Mesenchymal stem cell (in vitro differentiated cells and primary cell): ENCODE measurements at regions not wholly inside any gene's neighbourhood (a gene's known extent, or its start where the extent isn't known, plus 50 kb on each side); places are given as distances from the start of the nearest gene placed in this dataset.

ENCODE experiments used
- DNase-seq: peaks from one replicate; pipeline ENCODE4 v3.0.0-alpha.2; 2013
- H2AFZ ChIP-seq: one replicate; pipeline ENCODE4 v1.6.1; 2013; ENCODE audit warnings: low read depth, mild to moderate bottlenecking, control low read depth, inconsistent platforms, low read length, moderate library complexity
- H2AK5ac ChIP-seq: 2 replicates; pipeline ENCODE4 v1.6.1; 2013; ENCODE audit warnings: low read length, moderate library complexity, mild to moderate bottlenecking, inconsistent platforms; ENCODE audit not compliant: severe bottlenecking
- H2BK120ac ChIP-seq: one replicate; pipeline ENCODE4 v1.6.1; 2013; ENCODE audit warnings: low read depth, mild to moderate bottlenecking, inconsistent platforms, low read length, moderate library complexity
- H2BK12ac ChIP-seq, 2 experiments: one replicate each; pipeline ENCODE4 v1.6.1; 2013; ENCODE audit warnings: inconsistent platforms in 2 of 2, low read length in 2 of 2, mild to moderate bottlenecking in 2 of 2, moderate library complexity in 2 of 2, control low read depth in 1 of 2
- H2BK15ac ChIP-seq: one replicate; pipeline ENCODE4 v1.6.1; 2013; ENCODE audit warnings: mild to moderate bottlenecking, low read depth, inconsistent platforms; ENCODE audit not compliant: poor library complexity, severe bottlenecking
- H2BK5ac ChIP-seq: 2 replicates; pipeline ENCODE4 v1.6.1; 2013; ENCODE audit warnings: low read depth, mild to moderate bottlenecking, low read length, control low read depth, inconsistent platforms; ENCODE audit not compliant: poor library complexity, severe bottlenecking
- H3K14ac ChIP-seq, 2 experiments: one replicate each; pipeline ENCODE4 v1.6.1; 2013; ENCODE audit warnings: inconsistent platforms in 2 of 2, low read length in 2 of 2, control low read depth in 1 of 2, mild to moderate bottlenecking in 1 of 2, moderate library complexity in 1 of 2
- H3K18ac ChIP-seq, 2 experiments: one replicate each; pipeline ENCODE4 v1.6.1; 2013; ENCODE audit warnings: inconsistent platforms in 2 of 2, low read length in 2 of 2, control low read depth in 1 of 2, low read depth in 1 of 2, mild to moderate bottlenecking in 1 of 2
- H3K23ac ChIP-seq, 2 experiments: one replicate each; pipeline ENCODE4 v1.6.1; 2013; ENCODE audit warnings: inconsistent platforms in 2 of 2, low read length in 2 of 2, mild to moderate bottlenecking in 2 of 2, moderate library complexity in 2 of 2, control low read depth in 1 of 2
- H3K27ac ChIP-seq: 2 replicates; pipeline ENCODE4 v1.5.1; 2013; ENCODE audit warnings: mild to moderate bottlenecking, moderate library complexity, low read length, control low read depth, inconsistent platforms; ENCODE audit not compliant: poor library complexity, severe bottlenecking
- H3K27me3 ChIP-seq, 2 experiments: 2 replicates each; pipeline versions ENCODE4 v1.6.1 to v1.7.0; 2013; ENCODE audit warnings: low read length in 2 of 2, mild to moderate bottlenecking in 2 of 2, moderate library complexity in 2 of 2, control low read depth in 1 of 2, inconsistent platforms in 1 of 2; ENCODE audit not compliant: control insufficient read depth in 1 of 2, insufficient read depth in 1 of 2
- H3K36me3 ChIP-seq, 2 experiments: 2 replicates each; pipeline versions ENCODE4 v1.6.1 to v1.7.0; 2013; ENCODE audit warnings: low read length in 2 of 2, control low read depth in 1 of 2, inconsistent platforms in 1 of 2, low read depth in 1 of 2, mild to moderate bottlenecking in 1 of 2; ENCODE audit not compliant: insufficient read depth in 2 of 2, control insufficient read depth in 1 of 2
- H3K4ac ChIP-seq, 2 experiments: one replicate each; pipeline ENCODE4 v1.6.1; 2013; ENCODE audit warnings: inconsistent platforms in 2 of 2, low read length in 2 of 2, mild to moderate bottlenecking in 2 of 2, moderate library complexity in 2 of 2, control low read depth in 1 of 2, low read depth in 1 of 2
- H3K4me1 ChIP-seq: 2 replicates; pipeline ENCODE4 v1.6.1; 2013; ENCODE audit warnings: low read depth, low read length, control low read depth; ENCODE audit not compliant: control insufficient read depth, insufficient read depth
- H3K4me2 ChIP-seq: 2 replicates; pipeline ENCODE4 v1.6.1; 2013; ENCODE audit warnings: low read length, mild to moderate bottlenecking, inconsistent platforms; ENCODE audit not compliant: poor library complexity, severe bottlenecking
- H3K4me3 ChIP-seq, 2 experiments: 2 replicates each; pipeline versions ENCODE4 v1.5.1 to v1.7.0; 2013; ENCODE audit warnings: low read length in 2 of 2, mild to moderate bottlenecking in 2 of 2, control low read depth in 1 of 2, low read depth in 1 of 2; ENCODE audit not compliant: insufficient read depth in 1 of 2
- H3K79me1 ChIP-seq: replicated peaks from 2 replicates; pipeline ENCODE4 v1.6.1; 2013; ENCODE audit warnings: mild to moderate bottlenecking, control low read depth, low read length, inconsistent platforms; ENCODE audit not compliant: poor library complexity, severe bottlenecking
- H3K9ac ChIP-seq: 2 replicates; pipeline ENCODE4 v1.7.0; 2013; ENCODE audit warnings: mild to moderate bottlenecking, low read length, moderate library complexity
- H3K9me3 ChIP-seq: 2 replicates; pipeline ENCODE4 v1.7.0; 2013; ENCODE audit warnings: mild to moderate bottlenecking, low read length; ENCODE audit not compliant: control insufficient read depth
- H4K8ac ChIP-seq: one replicate; pipeline ENCODE4 v1.6.1; 2013; ENCODE audit warnings: inconsistent platforms, mild to moderate bottlenecking, low read length, moderate library complexity
- H4K91ac ChIP-seq: one replicate; pipeline ENCODE4 v1.6.1; 2013; ENCODE audit warnings: mild to moderate bottlenecking, low read length, inconsistent platforms
- WGBS: methylation state at CpG from one replicate; pipeline ENCODE4 v1.1.7; 2013; ENCODE audit warnings: mixed read lengths; 5-methylcytosine and 5-hydroxymethylcytosine counted together

DNA sequence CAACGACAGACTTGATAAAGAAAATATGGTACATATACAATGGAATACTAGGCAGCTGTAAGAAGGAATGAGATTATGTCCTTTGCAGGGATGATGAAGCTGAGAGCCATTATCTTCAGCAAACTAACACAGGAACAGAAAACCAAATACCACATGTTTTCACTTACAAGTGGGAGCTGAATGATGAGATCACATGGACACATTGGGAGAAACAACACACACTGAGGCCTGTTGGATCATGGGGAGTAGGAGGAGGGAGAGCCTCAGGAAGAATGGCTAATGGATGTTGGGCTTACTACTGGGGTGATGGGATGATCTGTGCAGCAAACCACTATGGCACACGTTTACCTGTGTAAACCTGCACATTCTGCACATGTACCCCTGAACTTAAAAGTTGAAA is 209.7 kb downstream of the SPRY1 start:
- no CpG with 5 or more reads among the region's 2 CpGs for WGBS
- Histone ChIP-seq H3K79me1 (no peaks in the 10 kb centered on the region), H3K14ac (no peak overlapping the region), H3K27me3 (no peaks in the 10 kb centered on the region), H2BK120ac (no peak overlapping the region), H2BK15ac (no peak overlapping the region), H3K18ac (no peak overlapping the region), H3K27ac (no peak overlapping the region), H3K23ac (no peak overlapping the region), H2AFZ (no peak overlapping the region), H3K9me3 (no peaks in the 10 kb centered on the region), H2BK12ac (no peak overlapping the region), H4K8ac (no peak overlapping the region), H3K4me2 (no peak overlapping the region), H2AK5ac (no peak overlapping the region), H3K4me3 (no peak overlapping the region), H3K9ac (no peak overlapping the region), H4K91ac (no peak overlapping the region), H3K36me3 (no peaks in the 10 kb centered on the region), H3K4me1 (peaks cover 3% of the 10 kb centered on the region), H3K4ac (no peak overlapping the region), H2BK5ac (no peak overlapping the region)
- no peak for DNase-seq

DNA sequence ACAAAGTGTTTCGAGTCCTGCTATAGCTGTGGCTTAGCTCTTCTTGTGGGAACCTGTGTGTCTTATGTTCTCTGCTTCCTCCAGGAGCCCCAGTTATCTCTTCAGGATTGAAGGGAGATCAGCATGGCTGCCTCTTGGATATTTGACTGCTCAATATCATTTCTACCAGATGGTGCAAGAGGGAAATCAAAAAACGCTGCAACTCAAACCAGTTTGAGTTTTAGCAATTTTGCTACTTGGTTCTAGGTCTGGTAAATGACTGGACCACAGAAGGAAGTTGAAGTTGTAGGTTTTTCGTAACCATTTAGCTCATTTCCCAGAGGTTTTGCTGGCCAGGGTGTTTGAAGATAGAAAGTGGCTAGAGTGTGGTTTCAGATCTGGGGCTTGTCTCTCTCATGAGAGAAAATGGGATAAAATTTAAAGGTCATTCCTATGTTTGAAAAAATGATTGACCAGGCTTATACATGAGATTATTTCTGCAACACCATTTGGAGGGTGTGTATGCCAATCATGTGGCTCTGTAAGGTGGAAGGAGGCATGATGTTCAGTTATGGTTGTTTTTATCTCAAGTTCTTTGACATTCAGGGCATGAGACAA is 210.4 kb downstream of the SPRY1 start:
- Histone ChIP-seq H3K4ac (no peak overlapping the region), H4K91ac (no peak overlapping the region), H2AK5ac (no peak overlapping the region), H3K23ac (no peak overlapping the region), H4K8ac (no peak overlapping the region), H2BK15ac (no peak overlapping the region), H3K36me3 (no peaks in the 10 kb centered on the region), H3K79me1 (no peaks in the 10 kb centered on the region), H2BK120ac (no peak overlapping the region), H2BK5ac (no peak overlapping the region), H2AFZ (no peak overlapping the region), H3K9ac (no peak overlapping the region), H3K27ac (no peak overlapping the region), H3K4me1 (peaks cover 3% of the 10 kb centered on the region), H3K18ac (peak overlapping the region in 1 of 2 experiments; percentile 43), H3K14ac (no peak overlapping the region), H3K4me2 (no peak overlapping the region), H3K4me3 (no peak overlapping the region), H3K27me3 (no peaks in the 10 kb centered on the region), H3K9me3 (no peaks in the 10 kb centered on the region), H2BK12ac (no peak overlapping the region)
- 98% methylated on average over 3 of the region's 3 CpGs for WGBS
- DNase-seq, result no peak

DNA sequence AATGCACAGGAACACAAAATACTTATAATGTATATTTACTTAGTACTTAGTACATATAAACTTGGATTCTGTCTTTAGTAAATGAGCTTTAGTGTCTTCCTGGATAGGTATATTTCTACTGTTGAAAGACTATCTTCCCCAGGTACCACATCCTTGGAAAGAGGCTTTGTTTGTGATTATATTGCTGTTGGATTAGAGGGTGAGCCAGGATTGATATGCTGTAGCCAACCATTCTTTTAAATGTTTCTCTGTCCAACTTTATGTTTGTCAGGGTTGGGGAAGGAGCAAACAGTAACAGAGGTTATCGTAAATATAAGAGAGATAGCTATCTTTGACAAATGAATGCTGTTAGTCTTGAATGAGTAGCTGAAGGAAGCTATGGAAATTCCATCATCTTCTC is 213.2 kb downstream of the SPRY1 start:
- 67% methylated on average over 1 of the region's 1 CpG for WGBS
- Histone ChIP-seq H2BK15ac (no peak overlapping the region), H3K9me3 (no peaks in the 10 kb centered on the region), H4K91ac (no peak overlapping the region), H3K4me1 (no peaks in the 10 kb centered on the region), H3K14ac (no peak overlapping the region), H3K18ac (no peak overlapping the region), H4K8ac (no peak overlapping the region), H3K4me3 (no peak overlapping the region), H2BK12ac (no peak overlapping the region), H2BK120ac (no peak overlapping the region), H3K9ac (no peak overlapping the region), H3K23ac (no peak overlapping the region), H3K4me2 (no peak overlapping the region), H3K27me3 (no peaks in the 10 kb centered on the region), H3K36me3 (no peaks in the 10 kb centered on the region), H3K79me1 (no peaks in the 10 kb centered on the region), H2AK5ac (no peak overlapping the region), H3K27ac (no peak overlapping the region), H3K4ac (no peak overlapping the region), H2AFZ (no peak overlapping the region), H2BK5ac (no peak overlapping the region)
- DNase-seq, result no peak

DNA sequence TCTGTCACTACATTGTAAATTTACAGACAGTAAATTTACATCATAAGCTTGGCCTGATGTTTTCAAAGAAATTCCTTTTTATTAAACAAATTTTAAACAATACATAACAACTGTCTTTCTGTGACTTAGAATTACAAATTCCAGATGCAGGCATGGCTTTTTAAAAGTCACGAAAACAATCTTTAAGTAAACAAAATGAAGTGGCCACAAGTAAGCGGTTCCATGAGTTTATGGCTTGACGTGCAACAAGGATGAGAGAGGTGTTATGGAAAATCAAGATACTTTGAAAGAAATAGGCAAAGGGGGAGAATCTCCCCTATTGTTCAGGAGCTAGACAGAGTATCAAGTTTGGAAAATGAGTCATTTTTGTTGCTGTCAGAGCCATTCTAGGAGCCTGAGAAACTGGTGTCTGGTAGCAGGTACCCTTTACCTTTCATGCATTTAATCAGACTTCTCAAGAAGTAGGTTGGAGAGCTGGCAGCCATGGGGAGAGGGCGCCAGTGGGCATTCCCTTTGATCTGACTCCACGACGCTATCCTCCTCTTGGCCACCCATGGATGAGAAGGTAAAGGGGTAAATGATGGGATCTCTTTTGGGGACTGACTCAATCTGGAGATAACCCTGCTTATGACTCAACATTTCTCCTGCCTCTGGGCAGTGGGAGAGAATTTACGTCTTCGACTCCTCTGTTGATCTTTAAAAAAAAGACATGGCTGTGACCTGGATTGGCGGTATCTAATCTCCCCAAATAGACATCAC is 217.2 kb downstream of the SPRY1 start:
- peak overlapping the region; percentile 84 for H4K8ac ChIP-seq
- H2BK5ac ChIP-seq, result no peak overlapping the region
- peak; percentile 92 for DNase-seq
- H2BK12ac ChIP-seq, result peak overlapping the region; percentile 97 to 98
- 27% methylated on average over 6 of the region's 9 CpGs for WGBS
- H3K14ac ChIP-seq, result peak overlapping the region in 1 of 2 experiments; percentile 44
- peak overlapping the region in 1 of 2 experiments; percentile 78 for H3K4ac ChIP-seq
- H3K9me3 ChIP-seq, result no peaks in the 10 kb centered on the region
- H3K79me1 ChIP-seq, result no peaks in the 10 kb centered on the region
- H3K18ac ChIP-seq, result peak overlapping the region; percentile 96 to 97
- no peak overlapping the region for H2AFZ ChIP-seq
- H3K4me1 ChIP-seq, result no peaks in the 10 kb centered on the region
- H3K9ac ChIP-seq, result no peak overlapping the region
- H3K23ac ChIP-seq, result no peak overlapping the region
- no peak overlapping the region for H3K4me3 ChIP-seq
- H2AK5ac ChIP-seq, result no peak overlapping the region
- no peak overlapping the region for H3K27ac ChIP-seq
- H3K27me3 ChIP-seq, result no peaks in the 10 kb centered on the region
- no peak overlapping the region for H2BK15ac ChIP-seq
- H2BK120ac ChIP-seq, result peak overlapping the region; percentile 37
- no peaks in the 10 kb centered on the region for H3K36me3 ChIP-seq
- no peak overlapping the region for H3K4me2 ChIP-seq
- no peak overlapping the region for H4K91ac ChIP-seq
